Fibroblast of pulmonary artery (primary cell): ENCODE measurements at regions not wholly inside any gene's neighbourhood (a gene's known extent, or its start where the extent isn't known, plus 50 kb on each side); places are given as distances from the start of the nearest gene placed in this dataset.
"Not testable (repeated sequence)": the region's sequence is repeated elsewhere in the genome, so short reads cannot be mapped to it uniquely, and the experiment has no call there.

Experiments used
- DNase-seq: peaks from one replicate; pipeline ENCODE4 v3.0.0-alpha.2; 2010; ENCODE audit warnings: low read depth
- H3K4me3 ChIP-seq: replicated peaks from 2 replicates; pipeline ENCODE4 v1.5.1; 2011; ENCODE audit warnings: low read depth, mild to moderate bottlenecking, control low read depth, low read length, moderate library complexity
- CTCF ChIP-seq: IDR thresholded peaks from 2 replicates; pipeline ENCODE4 v1.5.1; 2011; ENCODE audit warnings: mild to moderate bottlenecking, control low read depth, low read length, inconsistent platforms; ENCODE audit errors: missing control alignments

- H3K4me3 ChIP-seq: no peak overlapping the region
- DNase-seq: no peak
- TF ChIP-seq CTCF: no peak
Measured at GRCh38 chr14:78028471-78028870, 141.7 kb upstream of the NRXN3 start.

DNA sequence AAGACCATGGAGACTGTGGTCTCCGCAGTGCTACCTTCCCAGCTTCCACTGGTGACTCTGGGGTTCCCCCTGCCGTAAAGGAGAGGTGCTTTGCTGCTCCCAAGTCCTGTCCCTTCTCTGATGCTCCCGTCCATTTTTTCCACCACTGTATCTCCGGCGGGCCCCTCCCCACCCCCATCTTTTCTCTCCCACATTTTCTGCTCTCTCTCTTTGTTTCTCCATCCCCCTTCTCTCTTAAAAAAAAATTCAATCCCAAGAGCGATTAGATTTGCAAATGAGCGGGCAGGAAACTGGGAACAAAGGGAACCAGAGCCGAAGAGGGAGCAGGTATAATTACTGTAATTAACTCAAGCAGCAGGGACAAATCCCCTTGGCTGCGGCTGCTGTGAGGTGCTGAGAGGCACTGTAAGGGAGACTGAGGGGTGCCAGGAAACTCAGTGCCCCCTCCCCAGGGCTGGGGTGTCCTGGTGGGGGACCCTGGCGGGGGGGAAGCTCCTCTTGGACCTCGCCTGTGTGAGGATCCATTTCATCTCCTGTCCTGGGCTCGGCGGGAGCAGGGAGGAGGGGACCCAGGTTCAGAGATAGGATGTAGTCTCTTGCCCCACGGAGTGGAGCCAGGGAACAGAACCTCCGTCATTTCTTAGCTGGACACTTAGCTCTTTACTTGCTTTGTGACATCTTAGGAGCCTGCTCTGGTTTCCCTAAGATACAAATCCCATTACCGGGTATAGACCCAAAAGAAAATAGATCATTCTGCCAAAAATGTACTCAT lies 140.4 kb upstream of the NRXN3 start:
- no peak for TF ChIP-seq CTCF

DNA sequence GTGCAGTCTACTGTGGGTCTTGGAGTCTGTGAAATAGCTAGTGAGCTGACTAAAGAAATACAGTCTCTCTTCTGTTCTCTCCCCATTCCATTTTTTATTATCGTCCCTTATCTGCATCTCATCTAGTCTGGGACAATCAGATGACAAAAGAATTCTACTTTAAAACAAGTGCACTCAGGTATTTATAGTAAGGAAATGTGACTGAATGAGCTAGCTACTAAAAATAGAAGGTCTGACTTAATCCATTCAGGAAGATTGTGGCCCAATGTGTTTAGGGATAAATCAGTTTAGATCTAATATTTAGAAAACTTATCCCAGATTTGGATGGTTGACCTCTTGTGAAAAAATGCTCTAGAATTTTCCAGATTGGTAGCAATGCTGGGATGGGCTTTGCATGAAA lies 126.8 kb upstream of the NRXN3 start:
- no peak for TF ChIP-seq CTCF
- no peak for DNase-seq
- H3K4me3 ChIP-seq: no peak overlapping the region

More for the DNA sequence above, 140.4 kb upstream of the NRXN3 start:
- H3K4me3 ChIP-seq: no peak overlapping the region
- DNase-seq: no peak

- no peak overlapping the region for H3K4me3 ChIP-seq
- no peak for DNase-seq
- TF ChIP-seq CTCF: no peak
Measured at GRCh38 chr14:78048120-78048519, 122.1 kb upstream of the NRXN3 start.

GRCh38 chr14:78056890-78057289 lies 113.3 kb upstream of the NRXN3 start:
- DNase-seq, H3K4me3 ChIP-seq: not testable (repeated sequence)

DNA sequence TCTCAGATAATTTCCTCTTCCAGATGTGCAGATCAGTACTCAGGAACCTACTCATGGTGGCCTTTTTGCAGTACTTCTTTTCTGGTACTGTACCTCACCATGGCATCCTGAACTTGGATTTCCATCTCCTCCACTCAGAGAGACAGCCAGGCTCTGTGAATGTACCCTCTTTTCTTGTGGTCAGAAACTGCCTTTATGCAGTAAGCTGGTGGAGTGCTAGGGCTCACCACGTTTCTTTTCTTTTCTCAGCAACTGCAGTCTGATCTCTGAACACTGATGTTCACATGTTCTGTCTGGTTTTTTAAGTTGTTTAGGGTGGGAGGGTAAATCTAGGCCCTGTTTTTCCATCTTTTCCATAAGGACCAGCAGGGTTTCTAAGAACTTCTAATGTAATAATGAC lies 99.8 kb upstream of the NRXN3 start:
- no peak overlapping the region for H3K4me3 ChIP-seq
- no peak for TF ChIP-seq CTCF
- DNase-seq: no peak

- no peak for DNase-seq
- no peak for TF ChIP-seq CTCF
- no peak overlapping the region for H3K4me3 ChIP-seq
Measured at GRCh38 chr14:78071016-78071549, 99.1 kb upstream of the NRXN3 start.
